ENCODE measurements at regions not wholly inside any gene's neighbourhood (a gene's known extent, or its start where the extent isn't known, plus 50 kb on each side); places are given as distances from the start of the nearest gene placed in this dataset.
"Not testable (repeated sequence)": the region's sequence is repeated elsewhere in the genome, so short reads cannot be mapped to it uniquely, and the experiment has no call there.

- no peak for ATAC-seq
- WGBS, 2 donors = 53 to 54% methylated on average over 12 of the region's 12 CpGs
- intact Hi-C loops (cut with DNase I) = no loop called here
Observed at GRCh38 chrX:821327-822107, 190.9 kb downstream of the SHOX start.

GRCh38 chrX:819684-820083, 189.1 kb downstream of the SHOX start:
- ATAC-seq (no peak), DNase-seq (no peak)
- Histone ChIP-seq H3K36me3 (replicated peaks in 1 of 2; ENCODE audit: insufficient read depth in 1 of 2, low read depth in 2 of 2) (no peaks in the 10 kb centered on the region), H3K27me3 (no peaks in the 10 kb centered on the region), H3K27ac (no peak overlapping the region), H3K4me3 (no peak overlapping the region), H3K9me3 (no peaks in the 10 kb centered on the region), H3K4me1 (no peaks in the 10 kb centered on the region)
- intact Hi-C loops (cut with DNase I) = no loop called here
- no peak for TF ChIP-seq CTCF (IDR thresholded peaks at IDR 0.05)
- no peak for TF ChIP-seq POLR2A (IDR thresholded peaks at IDR 0.05)
- 84 to 92% methylated on average over 15 of the region's 15 CpGs for WGBS, 2 donors

More at GRCh38 chrX:821327-822107, 190.9 kb downstream of the SHOX start:
- Histone ChIP-seq H3K4me1 (no peaks in the 10 kb centered on the region), H3K27me3 (no peaks in the 10 kb centered on the region), H3K4me3 (no peak overlapping the region), H3K36me3 (replicated peaks in 1 of 2; ENCODE audit: insufficient read depth in 1 of 2, low read depth in 2 of 2) (no peaks in the 10 kb centered on the region), H3K27ac (no peak overlapping the region), H3K9me3 (no peaks in the 10 kb centered on the region)
- TF ChIP-seq CTCF (IDR thresholded peaks at IDR 0.05) (no peak), POLR2A (IDR thresholded peaks at IDR 0.05) (no peak)
- no peak for DNase-seq

GRCh38 chrX:817759-818300, 187.2 kb downstream of the SHOX start:
- no peak for ATAC-seq
- intact Hi-C loops (cut with DNase I) = no loop called here
- Histone ChIP-seq H3K9me3 (no peaks in the 10 kb centered on the region), H3K36me3 (replicated peaks in 1 of 2; ENCODE audit: insufficient read depth in 1 of 2, low read depth in 2 of 2) (no peaks in the 10 kb centered on the region), H3K27me3 (no peaks in the 10 kb centered on the region), H3K4me1 (no peaks in the 10 kb centered on the region), H3K4me3 (no peak overlapping the region), H3K27ac (no peak overlapping the region)
- 87 to 92% methylated on average over 9 of the region's 9 CpGs for WGBS, 2 donors
- DNase-seq = no peak
- TF ChIP-seq CTCF (IDR thresholded peaks at IDR 0.05) (no peak), POLR2A (IDR thresholded peaks at IDR 0.05) (no peak)

- DNase-seq; ATAC-seq; H3K4me1 ChIP-seq; H3K36me3 ChIP-seq (replicated peaks in 1 of 2; ENCODE audit: insufficient read depth in 1 of 2, low read depth in 2 of 2); H3K27ac ChIP-seq; H3K27me3 ChIP-seq; H3K4me3 ChIP-seq; H3K9me3 ChIP-seq; intact Hi-C loops (cut with DNase I): not testable (repeated sequence)
- WGBS, 2 donors = 74 to 76% methylated on average over 9 of the region's 9 CpGs
Observed at GRCh38 chrX:817147-817546, 186.6 kb downstream of the SHOX start.

GRCh38 chrX:816411-816810, 185.8 kb downstream of the SHOX start:
- intact Hi-C loops (cut with DNase I) = no loop called here
- WGBS, 2 donors = 86 to 89% methylated on average over 14 of the region's 14 CpGs
- no peaks in the 10 kb centered on the region for H3K4me1 ChIP-seq
- no peaks in the 10 kb centered on the region for H3K9me3 ChIP-seq
- no peak overlapping the region for H3K4me3 ChIP-seq
- ATAC-seq (no peak), DNase-seq (no peak)
- H3K36me3 ChIP-seq (replicated peaks in 1 of 2; ENCODE audit: insufficient read depth in 1 of 2, low read depth in 2 of 2) = no peaks in the 10 kb centered on the region
- H3K27me3 ChIP-seq = no peaks in the 10 kb centered on the region
- TF ChIP-seq POLR2A (IDR thresholded peaks at IDR 0.05) = no peak
- TF ChIP-seq CTCF (IDR thresholded peaks at IDR 0.05) = no peak
- no peak overlapping the region for H3K27ac ChIP-seq
